ENCODE measurements at regions not wholly inside any gene's neighbourhood (a gene's known extent, or its start where the extent isn't known, plus 50 kb on each side); places are given as distances from the start of the nearest gene placed in this dataset.

- H3K9me3 ChIP-seq, result no peaks in the 10 kb centered on the region
- DNase-seq (ENCODE audit: low spot score in 2 of 2), result no peak
- no peak overlapping the region for H3K4me3 ChIP-seq
- H3K27me3 ChIP-seq, result no peaks in the 10 kb centered on the region
- H3K36me3 ChIP-seq, result no peaks in the 10 kb centered on the region
- TF ChIP-seq CTCF (IDR thresholded peaks at IDR 0.05), result no peak
- no peak overlapping the region for H3K27ac ChIP-seq
- peaks cover 0 to 3% of the 10 kb centered on the region in 2 donors for H3K4me1 ChIP-seq
- intact Hi-C loops (cut with DNase I), result loop anchor here (1.0 kb wide), 1 partner anchor 43 kb away; no protein-coding TSS in a partner anchor
Observed at GRCh38 chr1:54463259-54464030, 57.3 kb upstream of the SSBP3 start.

GRCh38 chr1:54462597-54463258 is 56.5 kb upstream of the SSBP3 start:
- Histone ChIP-seq H3K4me3 (no peak overlapping the region), H3K27ac (no peak overlapping the region), H3K36me3 (no peaks in the 10 kb centered on the region), H3K9me3 (no peaks in the 10 kb centered on the region), H3K4me1 (peaks cover 0 to 3% of the 10 kb centered on the region in 2 donors), H3K27me3 (no peaks in the 10 kb centered on the region)
- no peak for TF ChIP-seq CTCF (IDR thresholded peaks at IDR 0.05)
- DNase-seq (ENCODE audit: low spot score in 2 of 2), result no peak
- intact Hi-C loops (cut with DNase I), result loop anchor here (1.0 kb wide), 1 partner anchor 42 kb away; no protein-coding TSS in a partner anchor

GRCh38 chr1:54461731-54462596 is 55.8 kb upstream of the SSBP3 start:
- intact Hi-C loops (cut with DNase I), result no loop called here

GRCh38 chr1:54460861-54461387 is 54.7 kb upstream of the SSBP3 start:
- Histone ChIP-seq H3K27me3 (no peaks in the 10 kb centered on the region), H3K4me3 (no peak overlapping the region), H3K36me3 (no peaks in the 10 kb centered on the region), H3K9me3 (no peaks in the 10 kb centered on the region), H3K27ac (no peak overlapping the region), H3K4me1 (peaks cover 0 to 3% of the 10 kb centered on the region in 2 donors)
- no peak for TF ChIP-seq CTCF (IDR thresholded peaks at IDR 0.05)
- no peak for DNase-seq (ENCODE audit: low spot score in 2 of 2)
- intact Hi-C loops (cut with DNase I), result no loop called here

More at GRCh38 chr1:54461731-54462596, 55.8 kb upstream of the SSBP3 start:
- TF ChIP-seq CTCF (IDR thresholded peaks at IDR 0.05), result no peak
- H3K9me3 ChIP-seq, result no peaks in the 10 kb centered on the region
- no peak overlapping the region for H3K27ac ChIP-seq
- H3K4me3 ChIP-seq, result no peak overlapping the region
- H3K4me1 ChIP-seq, result peaks cover 0 to 3% of the 10 kb centered on the region in 2 donors
- no peak for DNase-seq (ENCODE audit: low spot score in 2 of 2)
- no peaks in the 10 kb centered on the region for H3K27me3 ChIP-seq
- no peaks in the 10 kb centered on the region for H3K36me3 ChIP-seq

- Histone ChIP-seq H3K27ac (no peak overlapping the region), H3K36me3 (no peaks in the 10 kb centered on the region), H3K4me3 (no peak overlapping the region), H3K9me3 (no peaks in the 10 kb centered on the region), H3K27me3 (no peaks in the 10 kb centered on the region), H3K4me1 (peaks cover 0 to 3% of the 10 kb centered on the region in 2 donors)
- intact Hi-C loops (cut with DNase I), result no loop called here
- no peak for TF ChIP-seq CTCF (IDR thresholded peaks at IDR 0.05)
- no peak for DNase-seq (ENCODE audit: low spot score in 2 of 2)
Observed at GRCh38 chr1:54460351-54460750, 54.2 kb upstream of the SSBP3 start.

Data from ascending aorta (tissue), 2 donors.